ENCODE measurements at regions not wholly inside any gene's neighbourhood (a gene's known extent, or its start where the extent isn't known, plus 50 kb on each side); places are given as distances from the start of the nearest gene placed in this dataset.

DNA sequence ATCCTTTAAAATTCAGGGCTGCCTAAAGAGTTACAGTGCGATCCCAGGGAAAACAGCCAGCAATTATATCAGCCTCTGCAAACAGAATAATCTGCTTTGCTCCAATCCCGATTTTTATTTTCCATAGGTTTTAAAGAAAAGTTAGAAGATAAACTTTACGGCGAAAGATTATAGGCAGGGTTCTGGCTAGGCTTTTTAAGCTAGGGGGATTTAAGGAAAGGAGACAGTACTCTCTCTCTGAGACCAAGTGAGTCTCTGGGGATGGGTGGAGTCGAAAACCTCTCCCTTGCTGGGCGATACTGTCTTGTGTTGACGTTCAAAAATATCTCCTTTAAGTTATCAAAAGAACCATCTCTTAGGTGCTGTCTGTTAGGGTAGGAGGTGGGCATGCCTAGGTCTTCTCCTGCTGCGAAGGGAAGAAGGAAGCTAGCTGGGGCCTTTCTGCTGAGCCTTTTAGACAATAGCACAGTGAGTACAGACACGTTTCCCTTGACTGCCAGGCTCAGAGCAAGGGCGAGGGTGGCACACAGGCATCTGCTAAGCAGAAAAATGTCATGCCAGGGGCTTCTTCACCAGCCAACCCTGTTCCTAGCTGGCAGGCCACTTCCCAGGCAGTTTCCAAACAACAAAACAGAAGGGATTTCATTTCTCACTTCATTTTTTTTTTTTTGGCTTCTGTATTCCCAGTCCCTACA lies 167.9 kb upstream of the MAF start:
- no peaks in the 10 kb centered on the region for H3K9me3 ChIP-seq
- intact Hi-C loops (cut with DNase I; ENCODE audit: low total_unique reads), result no loop called here
- peak overlapping the region; percentile 21 to 36 (median 30) for H3K4me3 ChIP-seq

DNA sequence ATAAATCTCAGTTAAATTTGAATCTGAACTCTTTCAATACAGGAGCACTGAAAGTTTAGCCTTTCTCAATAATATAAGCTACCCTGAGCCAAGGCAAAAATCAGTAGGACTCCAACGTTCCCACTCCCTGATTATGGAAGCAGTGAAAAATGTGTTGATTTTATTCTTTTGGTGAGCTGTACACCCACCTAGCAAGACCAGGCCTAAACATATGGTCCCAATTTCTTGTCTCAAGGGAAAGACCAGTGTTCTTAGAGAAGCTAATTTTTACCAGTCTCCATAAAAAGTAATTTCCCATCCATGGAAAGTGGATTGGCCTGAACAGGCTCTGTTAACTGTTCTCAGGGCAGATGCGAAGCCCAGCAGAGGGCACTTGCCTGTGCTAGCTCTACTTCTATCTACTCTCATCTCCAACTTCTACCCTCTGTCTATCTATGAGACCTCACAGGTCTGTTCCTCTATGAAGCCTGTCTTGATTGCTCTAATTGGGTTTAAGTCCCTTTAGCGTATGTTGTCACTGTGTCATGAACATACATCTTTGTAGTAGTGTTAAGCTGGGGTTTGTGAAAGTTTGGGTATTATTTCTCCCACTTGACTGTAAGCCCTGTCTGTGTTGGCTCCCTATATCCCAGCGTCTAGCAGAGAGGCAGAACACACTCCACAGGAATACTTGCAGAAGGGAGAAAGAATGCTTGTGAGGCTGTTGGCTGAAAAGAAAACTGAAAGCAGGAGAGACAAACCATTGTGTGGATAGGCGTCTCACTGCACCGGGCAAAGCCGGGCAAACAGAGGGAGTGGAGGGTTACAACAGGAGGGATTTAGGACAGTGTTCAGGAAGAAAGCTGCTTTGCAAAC lies 167.1 kb upstream of the MAF start:
- H3K4me1 ChIP-seq, result peaks cover 18 to 45% (median 26%) of the 10 kb centered on the region in 4 donors
- H3K27ac ChIP-seq, result peak overlapping the region; percentile 68 to 86 (median 81)
- H3K36me3 ChIP-seq, result no peaks in the 10 kb centered on the region
- intact Hi-C loops (cut with DNase I; ENCODE audit: low total_unique reads), result no loop called here
- H3K27me3 ChIP-seq, result no peaks in the 10 kb centered on the region
- H3K9me3 ChIP-seq, result no peaks in the 10 kb centered on the region
- WGBS, 5 donors, result 27 to 46% (median 35%) methylated on average over 7 of the region's 7 CpGs
- peak; percentile 40 to 78 for DNase-seq
- TF ChIP-seq EP300 (IDR thresholded peaks at IDR 0.05), result no peak
- TF ChIP-seq, protein P1, sequence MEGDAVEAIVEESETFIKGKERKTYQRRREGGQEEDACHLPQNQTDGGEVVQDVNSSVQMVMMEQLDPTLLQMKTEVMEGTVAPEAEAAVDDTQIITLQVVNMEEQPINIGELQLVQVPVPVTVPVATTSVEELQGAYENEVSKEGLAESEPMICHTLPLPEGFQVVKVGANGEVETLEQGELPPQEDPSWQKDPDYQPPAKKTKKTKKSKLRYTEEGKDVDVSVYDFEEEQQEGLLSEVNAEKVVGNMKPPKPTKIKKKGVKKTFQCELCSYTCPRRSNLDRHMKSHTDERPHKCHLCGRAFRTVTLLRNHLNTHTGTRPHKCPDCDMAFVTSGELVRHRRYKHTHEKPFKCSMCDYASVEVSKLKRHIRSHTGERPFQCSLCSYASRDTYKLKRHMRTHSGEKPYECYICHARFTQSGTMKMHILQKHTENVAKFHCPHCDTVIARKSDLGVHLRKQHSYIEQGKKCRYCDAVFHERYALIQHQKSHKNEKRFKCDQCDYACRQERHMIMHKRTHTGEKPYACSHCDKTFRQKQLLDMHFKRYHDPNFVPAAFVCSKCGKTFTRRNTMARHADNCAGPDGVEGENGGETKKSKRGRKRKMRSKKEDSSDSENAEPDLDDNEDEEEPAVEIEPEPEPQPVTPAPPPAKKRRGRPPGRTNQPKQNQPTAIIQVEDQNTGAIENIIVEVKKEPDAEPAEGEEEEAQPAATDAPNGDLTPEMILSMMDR (IDR thresholded peaks at IDR 0.05), result no peak
- TF ChIP-seq POLR2AphosphoS5 (IDR thresholded peaks at IDR 0.05), result peak in 2 of 3 donors; percentile 11 to 28
- no peak for TF ChIP-seq POLR2A (IDR thresholded peaks at IDR 0.05)
- peak overlapping the region; percentile 21 to 36 (median 30) for H3K4me3 ChIP-seq

More for the DNA sequence above, 167.9 kb upstream of the MAF start:
- TF ChIP-seq, protein P1 (IDR thresholded peaks at IDR 0.05), result no peak
- no peak for TF ChIP-seq POLR2A (IDR thresholded peaks at IDR 0.05)
- no peak for TF ChIP-seq EP300 (IDR thresholded peaks at IDR 0.05)
- no peak for TF ChIP-seq POLR2AphosphoS5 (IDR thresholded peaks at IDR 0.05)
- 14 to 27% (median 15%) methylated on average over 10 of the region's 10 CpGs for WGBS, 5 donors
- Histone ChIP-seq H3K27ac (peak overlapping the region; percentile 68 to 86 (median 81)), H3K4me1 (peaks cover 18 to 45% (median 26%) of the 10 kb centered on the region in 4 donors), H3K36me3 (no peaks in the 10 kb centered on the region), H3K27me3 (no peaks in the 10 kb centered on the region)
- peak in 1 of 2 donors; percentile 41 for DNase-seq

DNA sequence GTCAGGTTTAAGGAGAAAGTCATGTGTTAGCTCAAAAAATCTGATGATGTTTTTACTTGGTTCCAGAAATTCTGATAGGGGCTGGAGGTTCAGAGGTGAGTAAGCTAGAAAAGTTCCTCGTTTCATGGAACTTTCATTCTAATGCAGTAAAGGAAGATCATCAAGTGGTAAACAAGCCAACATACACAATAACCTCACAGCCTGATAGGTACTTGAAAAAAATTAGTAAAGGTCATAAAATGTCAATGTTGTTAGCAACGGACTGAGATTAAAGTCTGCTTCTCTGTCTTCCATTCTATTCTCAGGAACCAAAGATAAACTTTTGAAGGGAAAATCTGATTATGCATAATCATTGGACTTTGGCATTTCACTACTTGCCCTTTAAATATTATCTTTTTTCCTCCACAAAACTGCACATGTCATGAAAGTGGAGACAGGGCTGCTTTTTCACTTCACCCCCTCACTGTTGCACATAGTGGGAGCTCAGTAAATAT lies 165.4 kb upstream of the MAF start:
- no peaks in the 10 kb centered on the region for H3K27me3 ChIP-seq
- no peak overlapping the region for H3K4me3 ChIP-seq
- 38 to 68% (median 60%) methylated on average over 2 of the region's 2 CpGs for WGBS, 5 donors
- intact Hi-C loops (cut with DNase I; ENCODE audit: low total_unique reads), result no loop called here
- H3K36me3 ChIP-seq, result no peaks in the 10 kb centered on the region
- H3K27ac ChIP-seq, result no peak overlapping the region
- no peak for TF ChIP-seq POLR2A (IDR thresholded peaks at IDR 0.05)
- H3K9me3 ChIP-seq, result no peaks in the 10 kb centered on the region
- no peak for DNase-seq
- H3K4me1 ChIP-seq, result peaks cover 18 to 40% (median 24%) of the 10 kb centered on the region in 4 donors

DNA sequence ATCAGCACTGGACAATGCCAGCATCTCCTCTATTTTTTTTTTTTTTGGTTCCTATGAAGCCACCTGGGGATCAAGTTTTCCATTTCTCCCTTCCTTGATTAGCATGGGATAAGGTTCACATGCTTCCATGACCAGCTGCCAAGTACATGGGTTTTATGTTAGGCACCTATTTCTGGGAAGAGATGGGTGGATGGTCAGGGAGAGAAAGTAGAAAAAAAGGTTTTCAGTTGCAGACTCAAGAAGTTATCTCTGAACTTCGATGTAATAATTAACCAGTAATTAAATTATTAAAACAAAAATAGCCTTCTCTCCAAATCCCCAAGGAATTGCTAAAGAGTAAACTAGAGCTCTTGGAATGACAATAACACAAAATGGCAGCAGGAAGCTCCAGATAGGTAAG lies 164.9 kb upstream of the MAF start:
- H3K27ac ChIP-seq, result no peak overlapping the region
- H3K9me3 ChIP-seq, result no peaks in the 10 kb centered on the region
- intact Hi-C loops (cut with DNase I; ENCODE audit: low total_unique reads), result no loop called here

More for the DNA sequence above, 164.9 kb upstream of the MAF start:
- DNase-seq, result no peak
- no peaks in the 10 kb centered on the region for H3K36me3 ChIP-seq
- TF ChIP-seq EP300 (IDR thresholded peaks at IDR 0.05) (no peak), POLR2A (IDR thresholded peaks at IDR 0.05) (no peak), POLR2AphosphoS5 (IDR thresholded peaks at IDR 0.05) (no peak)
- TF ChIP-seq, protein P1 (IDR thresholded peaks at IDR 0.05), result no peak
- 40 to 71% (median 52%) methylated on average over 1 of the region's 1 CpG for WGBS, 5 donors
- peaks cover 18 to 37% (median 23%) of the 10 kb centered on the region in 4 donors for H3K4me1 ChIP-seq
- no peak overlapping the region for H3K4me3 ChIP-seq
- H3K27me3 ChIP-seq, result no peaks in the 10 kb centered on the region
